WTC11 (cell line): ENCODE measurements at regions not wholly inside any gene's neighbourhood (a gene's known extent, or its start where the extent isn't known, plus 50 kb on each side); places are given as distances from the start of the nearest gene placed in this dataset.

Source experiments
- ATAC-seq: fragments of 200-7000 bp; cut with Tn5 transposase; 2 replicates; pipeline ENCODE4 v1.10.0; 2021; ENCODE audit warnings: mild to moderate bottlenecking, moderate library complexity
- CTCF ChIA-PET: fragments of 300-600 bp; sonication (Branson Sonifier 250); formaldehyde crosslinking; loops from one replicate; lab custom pipeline; 2021; ENCODE audit warnings: antibody characterized with exemption; lab: Charles Lee
- POLR2A ChIA-PET: fragments of 350-600 bp; sonication (Branson Sonifier 250); formaldehyde crosslinking; loops from one replicate; lab custom pipeline; 2021; ENCODE audit warnings: antibody characterized with exemption; lab: Charles Lee
- DNase-seq: peaks from one replicate; pipeline ENCODE4 v3.0.0; 2021; ENCODE audit warnings: low spot score
- H3K27ac Mint-ChIP-seq: 2 replicates; pipeline ENCODE4 v1.8.0; 2021; ENCODE audit warnings: mixed read lengths
- H3K27me3 Mint-ChIP-seq: 2 replicates; pipeline ENCODE4 v1.8.0; 2021; ENCODE audit warnings: low read depth, mild to moderate bottlenecking, moderate library complexity, mixed read lengths
- H3K36me3 Mint-ChIP-seq: 2 replicates; pipeline ENCODE4 v1.8.0; 2021; ENCODE audit warnings: mixed read lengths
- H3K4me1 Mint-ChIP-seq: 2 replicates; pipeline ENCODE4 v1.8.0; 2022; ENCODE audit warnings: mixed read lengths
- H3K4me3 Mint-ChIP-seq: 2 replicates; pipeline ENCODE4 v1.8.0; 2021; ENCODE audit warnings: mild to moderate bottlenecking, moderate library complexity, mixed read lengths
- H3K9me3 Mint-ChIP-seq: 2 replicates; pipeline ENCODE4 v1.8.0; 2021; ENCODE audit warnings: mixed read lengths
- ATF1 ChIP-seq: sonication (generic); formaldehyde crosslinking; IDR thresholded peaks from 2 replicates; pipeline ENCODE4 v1.8.1; 2023; ENCODE audit warnings: mild to moderate bottlenecking, moderate library complexity, missing genetic modification reagents
- ATF3 ChIP-seq: sonication (generic); formaldehyde crosslinking; conservative IDR thresholded peaks from 2 replicates; pipeline ENCODE4 v1.8.1; 2022; ENCODE audit warnings: mild to moderate bottlenecking, missing genetic modification reagents
- CBFB ChIP-seq: sonication (generic); formaldehyde crosslinking; IDR thresholded peaks from 2 replicates; pipeline ENCODE4 v1.8.1; 2022; ENCODE audit warnings: mild to moderate bottlenecking, low read depth, missing genetic modification reagents
- EMX1 ChIP-seq: fragments of 250-450 bp; sonication (Bioruptor Pico); IDR thresholded peaks from 2 replicates; pipeline ENCODE4 v1.8.0; 2021; ENCODE audit warnings: mild to moderate bottlenecking
- FOXK1 ChIP-seq: sonication (generic); formaldehyde crosslinking; IDR thresholded peaks from 2 replicates; pipeline ENCODE4 v1.8.0; 2022; ENCODE audit warnings: mild to moderate bottlenecking, moderate library complexity, missing genetic modification reagents
- GTF2I ChIP-seq: fragments of 250-450 bp; sonication (Bioruptor Pico); conservative IDR thresholded peaks from 2 replicates; pipeline ENCODE4 v1.4.0; 2021; ENCODE audit warnings: mild to moderate bottlenecking
- JAZF1 ChIP-seq: fragments of 250-450 bp; sonication (Bioruptor Pico); IDR thresholded peaks from 2 replicates; pipeline ENCODE4 v1.9.0; 2021; ENCODE audit warnings: moderate library complexity, mild to moderate bottlenecking, inconsistent platforms
- JUN ChIP-seq: sonication (generic); formaldehyde crosslinking; IDR thresholded peaks from 2 replicates; pipeline ENCODE4 v1.8.0; 2023; ENCODE audit warnings: mild to moderate bottlenecking, missing genetic modification reagents
- MYBL2 ChIP-seq: sonication (generic); formaldehyde crosslinking; IDR thresholded peaks from 2 replicates; pipeline ENCODE4 v1.8.1; 2023; ENCODE audit warnings: mild to moderate bottlenecking, moderate library complexity, missing genetic modification reagents
- NFATC4 ChIP-seq: fragments of 250-450 bp; sonication (Bioruptor Pico); IDR thresholded peaks from 2 replicates; pipeline ENCODE4 v1.9.0; 2021; ENCODE audit warnings: mild to moderate bottlenecking
- NFE2L1 ChIP-seq: sonication (generic); formaldehyde crosslinking; IDR thresholded peaks from 2 replicates; pipeline ENCODE4 v1.8.1; 2023; ENCODE audit warnings: missing genetic modification reagents
- NR2C2 ChIP-seq: sonication (generic); formaldehyde crosslinking; IDR thresholded peaks from 2 replicates; pipeline ENCODE4 v1.8.0; 2022; ENCODE audit warnings: mild to moderate bottlenecking, missing genetic modification reagents
- PRDM15 ChIP-seq: sonication (generic); formaldehyde crosslinking; IDR thresholded peaks from 2 replicates; pipeline ENCODE4 v1.8.0; 2022; ENCODE audit warnings: missing genetic modification reagents
- ZNF281 ChIP-seq: sonication (generic); formaldehyde crosslinking; IDR thresholded peaks from 2 replicates; pipeline ENCODE4 v1.8.0; 2023; ENCODE audit warnings: mild to moderate bottlenecking, missing genetic modification reagents
- ZNF396 ChIP-seq: fragments of 250-450 bp; sonication (Bioruptor Pico); IDR thresholded peaks from 2 replicates; pipeline ENCODE4 v1.8.0; 2021; ENCODE audit warnings: mild to moderate bottlenecking, moderate library complexity, borderline replicate concordance
- TF ChIP-seq, protein P1 (sequence below): sonication (generic); formaldehyde crosslinking; IDR thresholded peaks from 2 replicates; pipeline ENCODE4 v1.8.1; 2023; ENCODE audit warnings: mild to moderate bottlenecking, missing genetic modification reagents
- TF ChIP-seq, protein P2 (sequence below): fragments of 200-600 bp; IDR thresholded peaks from 2 replicates; pipeline ENCODE4 v1.8.0; 2022; ENCODE audit warnings: antibody characterized with exemption
- TF ChIP-seq, protein P3 (sequence below): sonication (generic); formaldehyde crosslinking; IDR thresholded peaks from 2 replicates; pipeline ENCODE4 v1.8.0; 2022; ENCODE audit warnings: mild to moderate bottlenecking, missing genetic modification reagents
- TF ChIP-seq, protein P4 (sequence below): sonication (generic); formaldehyde crosslinking; IDR thresholded peaks from 2 replicates; pipeline ENCODE4 v1.8.0; 2022; ENCODE audit warnings: mild to moderate bottlenecking, missing genetic modification reagents

GRCh38 chr5:68891718-68892117 is 202.1 kb upstream of the SLC30A5 start:
- no peak for TF ChIP-seq ATF1 (CRISPR knock-in tag)
- TF ChIP-seq, protein P1, sequence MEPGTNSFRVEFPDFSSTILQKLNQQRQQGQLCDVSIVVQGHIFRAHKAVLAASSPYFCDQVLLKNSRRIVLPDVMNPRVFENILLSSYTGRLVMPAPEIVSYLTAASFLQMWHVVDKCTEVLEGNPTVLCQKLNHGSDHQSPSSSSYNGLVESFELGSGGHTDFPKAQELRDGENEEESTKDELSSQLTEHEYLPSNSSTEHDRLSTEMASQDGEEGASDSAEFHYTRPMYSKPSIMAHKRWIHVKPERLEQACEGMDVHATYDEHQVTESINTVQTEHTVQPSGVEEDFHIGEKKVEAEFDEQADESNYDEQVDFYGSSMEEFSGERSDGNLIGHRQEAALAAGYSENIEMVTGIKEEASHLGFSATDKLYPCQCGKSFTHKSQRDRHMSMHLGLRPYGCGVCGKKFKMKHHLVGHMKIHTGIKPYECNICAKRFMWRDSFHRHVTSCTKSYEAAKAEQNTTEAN = no peak
- no peak for TF ChIP-seq ZNF281 (CRISPR knock-in tag)
- TF ChIP-seq, protein P2, sequence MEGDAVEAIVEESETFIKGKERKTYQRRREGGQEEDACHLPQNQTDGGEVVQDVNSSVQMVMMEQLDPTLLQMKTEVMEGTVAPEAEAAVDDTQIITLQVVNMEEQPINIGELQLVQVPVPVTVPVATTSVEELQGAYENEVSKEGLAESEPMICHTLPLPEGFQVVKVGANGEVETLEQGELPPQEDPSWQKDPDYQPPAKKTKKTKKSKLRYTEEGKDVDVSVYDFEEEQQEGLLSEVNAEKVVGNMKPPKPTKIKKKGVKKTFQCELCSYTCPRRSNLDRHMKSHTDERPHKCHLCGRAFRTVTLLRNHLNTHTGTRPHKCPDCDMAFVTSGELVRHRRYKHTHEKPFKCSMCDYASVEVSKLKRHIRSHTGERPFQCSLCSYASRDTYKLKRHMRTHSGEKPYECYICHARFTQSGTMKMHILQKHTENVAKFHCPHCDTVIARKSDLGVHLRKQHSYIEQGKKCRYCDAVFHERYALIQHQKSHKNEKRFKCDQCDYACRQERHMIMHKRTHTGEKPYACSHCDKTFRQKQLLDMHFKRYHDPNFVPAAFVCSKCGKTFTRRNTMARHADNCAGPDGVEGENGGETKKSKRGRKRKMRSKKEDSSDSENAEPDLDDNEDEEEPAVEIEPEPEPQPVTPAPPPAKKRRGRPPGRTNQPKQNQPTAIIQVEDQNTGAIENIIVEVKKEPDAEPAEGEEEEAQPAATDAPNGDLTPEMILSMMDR = no peak
- TF ChIP-seq ZNF396 (CRISPR knock-in tag) = no peak
- no peak for TF ChIP-seq MYBL2 (CRISPR knock-in tag)
- TF ChIP-seq, protein P3, sequence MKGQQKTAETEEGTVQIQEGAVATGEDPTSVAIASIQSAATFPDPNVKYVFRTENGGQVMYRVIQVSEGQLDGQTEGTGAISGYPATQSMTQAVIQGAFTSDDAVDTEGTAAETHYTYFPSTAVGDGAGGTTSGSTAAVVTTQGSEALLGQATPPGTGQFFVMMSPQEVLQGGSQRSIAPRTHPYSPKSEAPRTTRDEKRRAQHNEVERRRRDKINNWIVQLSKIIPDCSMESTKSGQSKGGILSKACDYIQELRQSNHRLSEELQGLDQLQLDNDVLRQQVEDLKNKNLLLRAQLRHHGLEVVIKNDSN (CRISPR knock-in tag) = no peak
- TF ChIP-seq EMX1 = no peak
- TF ChIP-seq, protein P4, sequence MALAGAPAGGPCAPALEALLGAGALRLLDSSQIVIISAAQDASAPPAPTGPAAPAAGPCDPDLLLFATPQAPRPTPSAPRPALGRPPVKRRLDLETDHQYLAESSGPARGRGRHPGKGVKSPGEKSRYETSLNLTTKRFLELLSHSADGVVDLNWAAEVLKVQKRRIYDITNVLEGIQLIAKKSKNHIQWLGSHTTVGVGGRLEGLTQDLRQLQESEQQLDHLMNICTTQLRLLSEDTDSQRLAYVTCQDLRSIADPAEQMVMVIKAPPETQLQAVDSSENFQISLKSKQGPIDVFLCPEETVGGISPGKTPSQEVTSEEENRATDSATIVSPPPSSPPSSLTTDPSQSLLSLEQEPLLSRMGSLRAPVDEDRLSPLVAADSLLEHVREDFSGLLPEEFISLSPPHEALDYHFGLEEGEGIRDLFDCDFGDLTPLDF (CRISPR knock-in tag) = no peak
- no peak for TF ChIP-seq NFATC4 (CRISPR knock-in tag)
- TF ChIP-seq JAZF1 (CRISPR knock-in tag) = no peak
- no peak for TF ChIP-seq PRDM15 (CRISPR knock-in tag)
- no peak for TF ChIP-seq JUN (CRISPR knock-in tag)
- no peak for TF ChIP-seq NR2C2 (CRISPR knock-in tag)
- no peak for TF ChIP-seq CBFB
- no peak for TF ChIP-seq GTF2I
- no peak for TF ChIP-seq ATF3 (CRISPR knock-in tag)
- no peak for TF ChIP-seq NFE2L1 (CRISPR knock-in tag)
- TF ChIP-seq FOXK1 (CRISPR knock-in tag) = no peak
- H3K9me3 Mint-ChIP-seq = peaks cover 17% of the 10 kb centered on the region
- POLR2A ChIA-PET = no interaction called here
- CTCF ChIA-PET = no interaction called here
- H3K27ac Mint-ChIP-seq = no peak overlapping the region
- no peak overlapping the region for H3K4me3 Mint-ChIP-seq
- peaks cover 2% of the 10 kb centered on the region; the same call in 1 of the 2 replicates for H3K27me3 Mint-ChIP-seq
- peaks cover 10% of the 10 kb centered on the region; the same call in 1 of the 2 replicates for H3K4me1 Mint-ChIP-seq
- ATAC-seq = peak; percentile 34; the same call in 1 of the 2 replicates
- H3K36me3 Mint-ChIP-seq = peaks cover 11% of the 10 kb centered on the region
- no peak for DNase-seq
